DND-41 (cell line): ENCODE measurements at regions not wholly inside any gene's neighbourhood (a gene's known extent, or its start where the extent isn't known, plus 50 kb on each side); places are given as distances from the start of the nearest gene placed in this dataset.

Source experiments
- EZH2 ChIP-seq: IDR thresholded peaks from 3 replicates; pipeline ENCODE4 v1.6.1; 2012; ENCODE audit warnings: borderline replicate concordance, low read depth, mild to moderate bottlenecking, moderate library complexity, low read length, inconsistent platforms; ENCODE audit not compliant: severe bottlenecking
- TF ChIP-seq, protein P1 (sequence below): IDR thresholded peaks from 2 replicates; pipeline ENCODE4 v1.5.1; 2012; ENCODE audit warnings: borderline replicate concordance, low read length, moderate library complexity, mild to moderate bottlenecking; ENCODE audit not compliant: poor library complexity, severe bottlenecking; ENCODE audit errors: extremely low read depth

DNA sequence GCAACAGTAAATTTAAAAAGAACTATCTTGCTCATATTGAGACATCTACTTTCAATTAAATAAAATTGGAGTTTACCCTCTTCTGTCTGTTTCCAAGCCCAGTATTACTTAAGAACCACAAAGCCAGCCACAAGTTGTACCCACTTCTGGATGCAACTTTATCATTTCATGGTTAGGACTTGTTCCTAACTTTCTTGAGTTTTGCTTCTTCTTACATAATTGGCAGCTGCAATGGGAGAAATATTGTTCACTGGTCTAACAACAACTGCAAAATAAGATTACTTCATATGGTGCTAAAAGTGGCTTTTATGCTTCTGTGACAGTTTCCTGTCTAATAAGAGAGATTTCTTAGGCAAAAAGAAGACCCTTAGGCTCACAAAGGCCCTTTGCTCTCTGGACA lies 240.6 kb downstream of the OTOL1 start:
- TF ChIP-seq, protein P1, sequence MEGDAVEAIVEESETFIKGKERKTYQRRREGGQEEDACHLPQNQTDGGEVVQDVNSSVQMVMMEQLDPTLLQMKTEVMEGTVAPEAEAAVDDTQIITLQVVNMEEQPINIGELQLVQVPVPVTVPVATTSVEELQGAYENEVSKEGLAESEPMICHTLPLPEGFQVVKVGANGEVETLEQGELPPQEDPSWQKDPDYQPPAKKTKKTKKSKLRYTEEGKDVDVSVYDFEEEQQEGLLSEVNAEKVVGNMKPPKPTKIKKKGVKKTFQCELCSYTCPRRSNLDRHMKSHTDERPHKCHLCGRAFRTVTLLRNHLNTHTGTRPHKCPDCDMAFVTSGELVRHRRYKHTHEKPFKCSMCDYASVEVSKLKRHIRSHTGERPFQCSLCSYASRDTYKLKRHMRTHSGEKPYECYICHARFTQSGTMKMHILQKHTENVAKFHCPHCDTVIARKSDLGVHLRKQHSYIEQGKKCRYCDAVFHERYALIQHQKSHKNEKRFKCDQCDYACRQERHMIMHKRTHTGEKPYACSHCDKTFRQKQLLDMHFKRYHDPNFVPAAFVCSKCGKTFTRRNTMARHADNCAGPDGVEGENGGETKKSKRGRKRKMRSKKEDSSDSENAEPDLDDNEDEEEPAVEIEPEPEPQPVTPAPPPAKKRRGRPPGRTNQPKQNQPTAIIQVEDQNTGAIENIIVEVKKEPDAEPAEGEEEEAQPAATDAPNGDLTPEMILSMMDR: no peak
- no peak for TF ChIP-seq EZH2
